HUES48 (cell line): ENCODE measurements at regions not wholly inside any gene's neighbourhood (a gene's known extent, or its start where the extent isn't known, plus 50 kb on each side); places are given as distances from the start of the nearest gene placed in this dataset.

Source experiments
- H3K27ac ChIP-seq: one replicate; pipeline ENCODE4 v1.7.0; 2013; ENCODE audit warnings: low read depth, low read length, inconsistent platforms
- H3K27me3 ChIP-seq: 2 replicates; pipeline ENCODE4 v1.6.1; 2013; ENCODE audit warnings: mild to moderate bottlenecking, low read length; ENCODE audit not compliant: control insufficient read depth, insufficient read depth
- H3K36me3 ChIP-seq: 2 replicates; pipeline ENCODE4 v1.6.1; 2013; ENCODE audit warnings: low read length; ENCODE audit not compliant: control insufficient read depth, insufficient read depth
- H3K4me1 ChIP-seq: 2 replicates; pipeline ENCODE4 v1.6.1; 2013; ENCODE audit warnings: mild to moderate bottlenecking, low read length; ENCODE audit not compliant: control insufficient read depth, insufficient read depth
- H3K4me3 ChIP-seq: 2 replicates; pipeline ENCODE4 v1.5.1; 2013; ENCODE audit warnings: mild to moderate bottlenecking, low read depth, low read length
- H3K9ac ChIP-seq: 2 replicates; pipeline ENCODE4 v1.6.1; 2013; ENCODE audit warnings: mild to moderate bottlenecking, low read depth, low read length, moderate library complexity
- H3K9me3 ChIP-seq: 2 replicates; pipeline ENCODE4 v1.6.1; 2013; ENCODE audit warnings: low read length; ENCODE audit not compliant: control insufficient read depth, insufficient read depth

GRCh38 chr11:43217849-43218248, 93.9 kb upstream of the API5 start:
- no peak overlapping the region for H3K9ac ChIP-seq
- H3K4me3 ChIP-seq = no peak overlapping the region
- 0 out of 2 replicates have a peak, but pooled peaks cover 4% of the 10 kb centered on the region for H3K4me1 ChIP-seq
- no peaks in the 10 kb centered on the region for H3K27me3 ChIP-seq
- no peak overlapping the region for H3K27ac ChIP-seq
- H3K9me3 ChIP-seq = no peaks in the 10 kb centered on the region
- no peaks in the 10 kb centered on the region for H3K36me3 ChIP-seq

- Histone ChIP-seq H3K36me3 (no peaks in the 10 kb centered on the region), H3K27ac (no peak overlapping the region)
These were observed 89.6 kb upstream of the API5 start for GRCh38 chr11:43222215-43222614.

GRCh38 chr11:43223026-43223425, 88.8 kb upstream of the API5 start:
- Histone ChIP-seq H3K27ac (no peak overlapping the region), H3K9me3 (no peaks in the 10 kb centered on the region), H3K27me3 (no peaks in the 10 kb centered on the region), H3K4me1 (0 out of 2 replicates have a peak, but pooled peaks cover 4% of the 10 kb centered on the region), H3K4me3 (no peak overlapping the region), H3K9ac (no peak overlapping the region), H3K36me3 (no peaks in the 10 kb centered on the region)

More at GRCh38 chr11:43222215-43222614, 89.6 kb upstream of the API5 start:
- no peaks in the 10 kb centered on the region for H3K27me3 ChIP-seq
- no peak overlapping the region for H3K9ac ChIP-seq
- 0 out of 2 replicates have a peak, but pooled peaks cover 4% of the 10 kb centered on the region for H3K4me1 ChIP-seq
- H3K9me3 ChIP-seq = no peaks in the 10 kb centered on the region
- H3K4me3 ChIP-seq = no peak overlapping the region

GRCh38 chr11:43234881-43235280, 76.9 kb upstream of the API5 start:
- Histone ChIP-seq H3K27ac (no peak overlapping the region), H3K4me1 (no peaks in the 10 kb centered on the region), H3K4me3 (no peak overlapping the region), H3K9ac (no peak overlapping the region), H3K9me3 (no peaks in the 10 kb centered on the region), H3K27me3 (no peaks in the 10 kb centered on the region), H3K36me3 (no peaks in the 10 kb centered on the region)

GRCh38 chr11:43238341-43238740, 73.5 kb upstream of the API5 start:
- Histone ChIP-seq H3K27me3 (no peaks in the 10 kb centered on the region), H3K4me3 (no peak overlapping the region), H3K4me1 (no peaks in the 10 kb centered on the region), H3K9ac (no peak overlapping the region), H3K9me3 (no peaks in the 10 kb centered on the region), H3K36me3 (no peaks in the 10 kb centered on the region), H3K27ac (no peak overlapping the region)

- Histone ChIP-seq H3K9me3 (no peaks in the 10 kb centered on the region), H3K27me3 (no peaks in the 10 kb centered on the region), H3K9ac (no peak overlapping the region), H3K27ac (no peak overlapping the region), H3K36me3 (no peaks in the 10 kb centered on the region), H3K4me3 (no peak overlapping the region), H3K4me1 (no peaks in the 10 kb centered on the region)
These were observed 72.0 kb upstream of the API5 start for GRCh38 chr11:43239791-43240190.

GRCh38 chr11:43242401-43242800, 69.4 kb upstream of the API5 start:
- Histone ChIP-seq H3K9ac (no peak overlapping the region), H3K27ac (no peak overlapping the region), H3K36me3 (no peaks in the 10 kb centered on the region), H3K4me1 (no peaks in the 10 kb centered on the region), H3K9me3 (no peaks in the 10 kb centered on the region), H3K4me3 (no peak overlapping the region), H3K27me3 (no peaks in the 10 kb centered on the region)

GRCh38 chr11:43243927-43244326, 67.9 kb upstream of the API5 start:
- H3K4me3 ChIP-seq = no peak overlapping the region
- no peaks in the 10 kb centered on the region for H3K27me3 ChIP-seq
- no peak overlapping the region for H3K27ac ChIP-seq
- no peak overlapping the region for H3K9ac ChIP-seq
- H3K36me3 ChIP-seq = no peaks in the 10 kb centered on the region
- H3K4me1 ChIP-seq = no peaks in the 10 kb centered on the region
- no peaks in the 10 kb centered on the region for H3K9me3 ChIP-seq

- H3K4me1 ChIP-seq = no peaks in the 10 kb centered on the region
- no peak overlapping the region for H3K27ac ChIP-seq
- H3K9me3 ChIP-seq = no peaks in the 10 kb centered on the region
- no peaks in the 10 kb centered on the region for H3K27me3 ChIP-seq
- no peaks in the 10 kb centered on the region for H3K36me3 ChIP-seq
- H3K4me3 ChIP-seq = no peak overlapping the region
- no peak overlapping the region for H3K9ac ChIP-seq
These were observed 66.3 kb upstream of the API5 start for GRCh38 chr11:43245466-43245865.

- Histone ChIP-seq H3K4me3 (no peak overlapping the region), H3K9ac (no peak overlapping the region), H3K4me1 (no peaks in the 10 kb centered on the region), H3K27ac (no peak overlapping the region), H3K36me3 (no peaks in the 10 kb centered on the region), H3K27me3 (no peaks in the 10 kb centered on the region), H3K9me3 (no peaks in the 10 kb centered on the region)
These were observed 61.5 kb upstream of the API5 start for GRCh38 chr11:43250309-43250708.

- no peaks in the 10 kb centered on the region for H3K4me1 ChIP-seq
- no peak overlapping the region for H3K27ac ChIP-seq
- H3K9ac ChIP-seq = no peak overlapping the region
- H3K36me3 ChIP-seq = no peaks in the 10 kb centered on the region
- H3K9me3 ChIP-seq = no peaks in the 10 kb centered on the region
- H3K27me3 ChIP-seq = no peaks in the 10 kb centered on the region
- H3K4me3 ChIP-seq = no peak overlapping the region
These were observed 50.0 kb upstream of the API5 start for GRCh38 chr11:43261775-43262174.
